ENCODE measurements at regions not wholly inside any gene's neighbourhood (a gene's known extent, or its start where the extent isn't known, plus 50 kb on each side); places are given as distances from the start of the nearest gene placed in this dataset.

GRCh38 chr9:116096853-116097252 lies 56.7 kb upstream of the PAPPA start:
- Histone ChIP-seq H3K27ac (ENCODE audit: low read depth in 2 of 2, low read length in 1 of 2) (no peak overlapping the region), H3K27me3 (ENCODE audit: control insufficient read depth in 1 of 2, insufficient read depth in 2 of 2, low read length in 2 of 2) (no peaks in the 10 kb centered on the region), H3K36me3 (ENCODE audit: control insufficient read depth in 2 of 2, insufficient read depth in 2 of 2, low read length in 1 of 2) (no peaks in the 10 kb centered on the region), H3K4me3 (ENCODE audit: low read depth in 1 of 2, low read length in 2 of 2) (no peak overlapping the region), H3K4me1 (ENCODE audit: control insufficient read depth in 2 of 2, insufficient read depth in 2 of 2, low read length in 1 of 2) (peaks cover 0 to 4% of the 10 kb centered on the region in 2 donors), H3K9me3 (ENCODE audit: control insufficient read depth in 2 of 2, insufficient read depth in 1 of 2, low read depth in 1 of 2, low read length in 1 of 2) (no peaks in the 10 kb centered on the region)
- WGBS, 2 donors: 21 to 29% methylated on average over 3 of the region's 3 CpGs

DNA sequence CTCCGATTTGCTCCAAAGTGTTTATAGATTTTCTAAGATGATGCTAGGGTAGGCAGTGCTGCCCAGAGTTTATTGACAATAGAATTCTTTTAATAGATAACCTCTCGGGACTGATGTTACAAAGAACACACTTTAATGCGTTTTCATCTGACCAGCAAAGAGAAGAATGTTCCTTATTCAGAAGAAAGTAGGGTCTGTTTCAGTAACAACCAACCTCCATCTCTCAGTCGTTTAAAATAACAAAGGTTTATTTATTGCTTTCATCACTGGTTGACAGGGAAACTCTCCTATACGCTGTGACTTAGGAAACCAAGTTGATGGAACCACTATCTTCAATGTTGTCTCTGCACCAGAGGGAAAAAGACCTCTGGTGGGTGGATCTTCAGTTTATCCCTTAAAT lies 55.1 kb upstream of the PAPPA start:
- no peaks in the 10 kb centered on the region for H3K27me3 ChIP-seq (ENCODE audit: control insufficient read depth in 1 of 2, insufficient read depth in 2 of 2, low read length in 2 of 2)
- no peaks in the 10 kb centered on the region for H3K36me3 ChIP-seq (ENCODE audit: control insufficient read depth in 2 of 2, insufficient read depth in 2 of 2, low read length in 1 of 2)
- H3K4me3 ChIP-seq (ENCODE audit: low read depth in 1 of 2, low read length in 2 of 2): no peak overlapping the region
- H3K9me3 ChIP-seq (ENCODE audit: control insufficient read depth in 2 of 2, insufficient read depth in 1 of 2, low read depth in 1 of 2, low read length in 1 of 2): no peaks in the 10 kb centered on the region
- 61 to 74% methylated on average over 5 of the region's 5 CpGs for WGBS, 2 donors
- H3K4me1 ChIP-seq (ENCODE audit: control insufficient read depth in 2 of 2, insufficient read depth in 2 of 2, low read length in 1 of 2): peaks cover 0 to 4% of the 10 kb centered on the region in 2 donors
- no peak overlapping the region for H3K27ac ChIP-seq (ENCODE audit: low read depth in 2 of 2, low read length in 1 of 2)

DNA sequence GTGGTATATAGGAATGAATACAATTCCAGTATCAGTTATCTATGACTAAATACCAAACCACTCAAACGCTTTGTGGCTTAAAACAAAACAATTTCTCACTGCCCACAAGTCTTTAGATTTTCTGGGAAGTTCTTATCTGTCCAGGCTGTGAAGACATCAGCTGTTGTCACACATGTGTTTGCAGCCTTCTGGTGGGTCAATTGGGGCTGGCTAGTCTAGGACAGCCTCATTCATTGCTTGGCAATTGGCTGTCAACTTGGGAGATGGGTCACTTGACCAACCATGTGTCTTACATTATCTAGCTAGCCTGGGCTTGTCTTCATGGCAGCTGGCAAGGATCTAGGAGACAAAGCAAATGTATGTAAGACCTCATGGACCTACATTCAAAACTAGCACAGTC lies 53.8 kb upstream of the PAPPA start:
- Histone ChIP-seq H3K27ac (ENCODE audit: low read depth in 2 of 2, low read length in 1 of 2) (no peak overlapping the region), H3K4me1 (ENCODE audit: control insufficient read depth in 2 of 2, insufficient read depth in 2 of 2, low read length in 1 of 2) (peaks cover 0 to 4% of the 10 kb centered on the region in 2 donors), H3K27me3 (ENCODE audit: control insufficient read depth in 1 of 2, insufficient read depth in 2 of 2, low read length in 2 of 2) (no peaks in the 10 kb centered on the region), H3K4me3 (ENCODE audit: low read depth in 1 of 2, low read length in 2 of 2) (no peak overlapping the region), H3K36me3 (ENCODE audit: control insufficient read depth in 2 of 2, insufficient read depth in 2 of 2, low read length in 1 of 2) (no peaks in the 10 kb centered on the region), H3K9me3 (ENCODE audit: control insufficient read depth in 2 of 2, insufficient read depth in 1 of 2, low read depth in 1 of 2, low read length in 1 of 2) (no peaks in the 10 kb centered on the region)
- 79 to 81% methylated on average over 1 of the region's 1 CpG for WGBS, 2 donors

GRCh38 chr9:116100711-116101121 lies 52.9 kb upstream of the PAPPA start:
- 44 to 45% methylated on average over 3 of the region's 3 CpGs for WGBS, 2 donors
- Histone ChIP-seq H3K36me3 (ENCODE audit: control insufficient read depth in 2 of 2, insufficient read depth in 2 of 2, low read length in 1 of 2) (no peaks in the 10 kb centered on the region), H3K4me1 (ENCODE audit: control insufficient read depth in 2 of 2, insufficient read depth in 2 of 2, low read length in 1 of 2) (peaks cover 0 to 4% of the 10 kb centered on the region in 2 donors), H3K9me3 (ENCODE audit: control insufficient read depth in 2 of 2, insufficient read depth in 1 of 2, low read depth in 1 of 2, low read length in 1 of 2) (no peaks in the 10 kb centered on the region), H3K4me3 (ENCODE audit: low read depth in 1 of 2, low read length in 2 of 2) (no peak overlapping the region), H3K27me3 (ENCODE audit: control insufficient read depth in 1 of 2, insufficient read depth in 2 of 2, low read length in 2 of 2) (no peaks in the 10 kb centered on the region), H3K27ac (ENCODE audit: low read depth in 2 of 2, low read length in 1 of 2) (peak overlapping the region in 1 of 2 donors; percentile 13)

DNA sequence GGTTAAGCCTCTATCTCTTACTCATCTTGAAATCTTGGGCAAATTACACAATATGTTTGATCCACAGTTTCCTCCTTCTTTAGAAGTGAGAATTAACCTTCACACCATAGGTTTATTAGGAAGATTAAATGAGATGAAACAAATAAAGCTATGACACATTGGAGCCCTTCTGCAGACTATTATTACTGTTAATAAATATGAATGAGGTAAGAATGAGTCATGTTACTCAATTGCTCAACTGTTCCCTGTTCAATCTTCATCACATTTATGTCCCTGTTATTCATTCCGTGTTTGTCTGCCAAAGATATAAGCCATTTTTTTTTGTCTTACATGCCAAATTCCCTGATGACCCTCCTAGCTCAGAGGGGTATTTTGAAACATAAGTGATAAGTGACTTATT lies 52.1 kb upstream of the PAPPA start:
- 15 to 17% methylated on average over 1 of the region's 1 CpG for WGBS, 2 donors
- no peaks in the 10 kb centered on the region for H3K36me3 ChIP-seq (ENCODE audit: control insufficient read depth in 2 of 2, insufficient read depth in 2 of 2, low read length in 1 of 2)
- no peaks in the 10 kb centered on the region for H3K27me3 ChIP-seq (ENCODE audit: control insufficient read depth in 1 of 2, insufficient read depth in 2 of 2, low read length in 2 of 2)
- H3K9me3 ChIP-seq (ENCODE audit: control insufficient read depth in 2 of 2, insufficient read depth in 1 of 2, low read depth in 1 of 2, low read length in 1 of 2): no peaks in the 10 kb centered on the region
- no peak overlapping the region for H3K27ac ChIP-seq (ENCODE audit: low read depth in 2 of 2, low read length in 1 of 2)
- H3K4me1 ChIP-seq (ENCODE audit: control insufficient read depth in 2 of 2, insufficient read depth in 2 of 2, low read length in 1 of 2): peaks cover 0 to 4% of the 10 kb centered on the region in 2 donors
- no peak overlapping the region for H3K4me3 ChIP-seq (ENCODE audit: low read depth in 1 of 2, low read length in 2 of 2)

DNA sequence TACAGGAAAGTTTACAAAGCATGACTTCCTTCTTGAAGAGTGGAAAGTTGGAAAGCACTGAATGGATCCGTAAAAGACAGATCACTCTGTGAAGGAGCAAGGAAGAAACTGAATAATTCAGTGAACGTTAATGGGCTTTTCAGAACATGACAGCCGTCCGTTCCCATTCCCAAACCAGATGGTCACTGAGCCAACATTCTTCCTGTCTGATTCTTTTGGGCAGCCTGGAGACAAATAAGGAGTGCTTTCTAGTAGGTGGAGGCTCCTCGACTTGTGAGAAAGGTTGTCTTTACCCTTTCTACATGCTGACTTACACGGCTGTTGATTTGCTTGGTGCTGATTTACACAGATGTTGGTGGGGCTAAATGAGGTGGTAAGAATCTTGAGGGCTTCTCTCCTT lies 51.0 kb upstream of the PAPPA start:
- H3K9me3 ChIP-seq (ENCODE audit: control insufficient read depth in 2 of 2, insufficient read depth in 1 of 2, low read depth in 1 of 2, low read length in 1 of 2): no peaks in the 10 kb centered on the region
- H3K27ac ChIP-seq (ENCODE audit: low read depth in 2 of 2, low read length in 1 of 2): no peak overlapping the region
- whole genome bisulfite sequencing, 2 donors: 88 to 93% methylated on average over 6 of the region's 6 CpGs
- H3K36me3 ChIP-seq (ENCODE audit: control insufficient read depth in 2 of 2, insufficient read depth in 2 of 2, low read length in 1 of 2): no peaks in the 10 kb centered on the region
- H3K4me1 ChIP-seq (ENCODE audit: control insufficient read depth in 2 of 2, insufficient read depth in 2 of 2, low read length in 1 of 2): peaks cover 0 to 4% of the 10 kb centered on the region in 2 donors
- no peak overlapping the region for H3K4me3 ChIP-seq (ENCODE audit: low read depth in 1 of 2, low read length in 2 of 2)
- H3K27me3 ChIP-seq (ENCODE audit: control insufficient read depth in 1 of 2, insufficient read depth in 2 of 2, low read length in 2 of 2): no peaks in the 10 kb centered on the region

All from esophagus (tissue), 2 donors.